OCI-LY1 (cell line): ENCODE measurements at regions not wholly inside any gene's neighbourhood (a gene's known extent, or its start where the extent isn't known, plus 50 kb on each side); places are given as distances from the start of the nearest gene placed in this dataset.
"Not testable (repeated sequence)": the region's sequence is repeated elsewhere in the genome, so short reads cannot be mapped to it uniquely, and the experiment has no call there.

Experiments
- H2AFZ ChIP-seq: fragments of 200-600 bp; sonication (generic), shearing (Covaris generic); 2 replicates; pipeline ENCODE4 v1.6.0; 2014; ENCODE audit warnings: antibody characterized with exemption, mild to moderate bottlenecking, low read length
- H3F3A ChIP-seq: fragments of 200-600 bp; sonication (generic), shearing (Covaris generic); 2 replicates; pipeline ENCODE4 v1.6.0; 2014; ENCODE audit warnings: mild to moderate bottlenecking, antibody characterized with exemption, low read length, moderate library complexity; ENCODE audit not compliant: insufficient read depth
- H3K27ac ChIP-seq: fragments of 200-600 bp; sonication (generic); 2 replicates; pipeline ENCODE4 v1.5.1; 2014; ENCODE audit warnings: low read length, mixed run types, mild to moderate bottlenecking, low read depth; ENCODE audit not compliant: poor library complexity, severe bottlenecking
- H3K27me3 ChIP-seq: fragments of 200-600 bp; sonication (generic); 2 replicates; pipeline ENCODE4 v1.6.0; 2014; ENCODE audit warnings: antibody characterized with exemption, mild to moderate bottlenecking, low read length, moderate library complexity; ENCODE audit not compliant: insufficient read depth
- H3K36me3 ChIP-seq: fragments of 200-600 bp; sonication (generic); 2 replicates; pipeline ENCODE4 v1.6.1; 2014; ENCODE audit warnings: mild to moderate bottlenecking, antibody characterized with exemption, low read length, moderate library complexity, mixed read lengths; ENCODE audit not compliant: insufficient read depth
- H3K4me1 ChIP-seq: fragments of 200-600 bp; sonication (generic); 2 replicates; pipeline ENCODE4 v1.5.1; 2014; ENCODE audit warnings: mild to moderate bottlenecking, low read length, moderate library complexity; ENCODE audit not compliant: insufficient read depth, severe bottlenecking
- H3K4me2 ChIP-seq: fragments of 200-600 bp; sonication (generic), shearing (Covaris generic); 2 replicates; pipeline ENCODE4 v1.6.1; 2014; ENCODE audit warnings: low read length
- H3K4me3 ChIP-seq: fragments of 200-600 bp; sonication (generic); 2 replicates; pipeline ENCODE4 v1.5.1; 2014; ENCODE audit warnings: low read length, low read depth, mild to moderate bottlenecking, mixed read lengths; ENCODE audit not compliant: poor library complexity, severe bottlenecking
- H3K79me2 ChIP-seq: fragments of 200-600 bp; shearing (Covaris generic); 2 replicates; pipeline ENCODE4 v1.6.1; 2016; ENCODE audit warnings: mixed run types, low read length, mixed read lengths; ENCODE audit not compliant: insufficient read depth
- H3K9ac ChIP-seq: fragments of 200-600 bp; sonication (generic), shearing (Covaris generic); 2 replicates; pipeline ENCODE4 v1.6.1; 2014; ENCODE audit warnings: mild to moderate bottlenecking, low read length, mixed read lengths
- H3K9me2 ChIP-seq: fragments of 200-600 bp; sonication (generic), shearing (Covaris generic); 2 replicates; pipeline ENCODE4 v1.6.1; 2014; ENCODE audit warnings: low read depth, mild to moderate bottlenecking, low read length, mixed read lengths
- H3K9me3 ChIP-seq: fragments of 200-600 bp; shearing (Covaris generic); 2 replicates; pipeline ENCODE4 v1.6.1; 2014; ENCODE audit warnings: low read length, mixed read lengths
- H4K20me1 ChIP-seq: fragments of 200-600 bp; sonication (generic), shearing (Covaris generic); 2 replicates; pipeline ENCODE4 v1.6.0; 2016; ENCODE audit warnings: mild to moderate bottlenecking, low read length; ENCODE audit not compliant: insufficient read depth
- EZH2 ChIP-seq: fragments of 200-600 bp; sonication (generic), shearing (Covaris generic); IDR thresholded peaks from 2 replicates; pipeline ENCODE4 v1.8.0; 2017; ENCODE audit warnings: borderline replicate concordance, mixed run types, mild to moderate bottlenecking, antibody characterized with exemption, low read length, moderate library complexity, mixed read lengths
- TF ChIP-seq, protein P1 (sequence below): fragments of 200-600 bp; sonication (generic), shearing (Covaris generic); IDR thresholded peaks from 2 replicates; pipeline ENCODE4 v1.5.1; 2017; ENCODE audit warnings: mild to moderate bottlenecking, antibody characterized with exemption, low read length, moderate library complexity, mixed read lengths

DNA sequence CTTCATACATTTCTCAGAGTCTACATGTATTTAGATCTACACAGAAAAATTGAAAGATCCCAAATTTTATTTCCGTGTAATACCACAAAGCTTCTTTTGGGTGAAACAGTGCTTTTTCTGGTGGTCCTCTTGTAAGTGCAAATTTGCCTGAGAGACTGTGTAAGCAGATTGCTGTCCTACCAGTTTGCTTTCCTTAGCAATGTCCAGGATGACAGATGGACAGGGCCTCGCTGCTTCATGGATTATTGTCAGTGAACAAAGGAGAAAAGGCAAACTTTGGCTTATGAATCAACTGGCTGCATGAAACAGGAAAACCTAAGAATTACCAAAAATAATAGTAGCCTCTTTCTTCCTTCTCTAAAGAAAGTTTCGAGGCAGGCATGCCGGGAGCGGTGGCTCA, 82.6 kb upstream of the UBE2E1 start:
- Histone ChIP-seq H3F3A (no peaks in the 10 kb centered on the region), H3K9me2 (no peaks in the 10 kb centered on the region), H3K9me3 (no peaks in the 10 kb centered on the region), H4K20me1 (no peaks in the 10 kb centered on the region), H3K4me1 (no peaks in the 10 kb centered on the region), H2AFZ (no peak overlapping the region), H3K9ac (no peak overlapping the region), H3K36me3 (no peaks in the 10 kb centered on the region), H3K27ac (no peak overlapping the region), H3K4me3 (no peak overlapping the region), H3K27me3 (no peaks in the 10 kb centered on the region), H3K4me2 (no peak overlapping the region), H3K79me2 (no peaks in the 10 kb centered on the region)
- TF ChIP-seq, protein P1, sequence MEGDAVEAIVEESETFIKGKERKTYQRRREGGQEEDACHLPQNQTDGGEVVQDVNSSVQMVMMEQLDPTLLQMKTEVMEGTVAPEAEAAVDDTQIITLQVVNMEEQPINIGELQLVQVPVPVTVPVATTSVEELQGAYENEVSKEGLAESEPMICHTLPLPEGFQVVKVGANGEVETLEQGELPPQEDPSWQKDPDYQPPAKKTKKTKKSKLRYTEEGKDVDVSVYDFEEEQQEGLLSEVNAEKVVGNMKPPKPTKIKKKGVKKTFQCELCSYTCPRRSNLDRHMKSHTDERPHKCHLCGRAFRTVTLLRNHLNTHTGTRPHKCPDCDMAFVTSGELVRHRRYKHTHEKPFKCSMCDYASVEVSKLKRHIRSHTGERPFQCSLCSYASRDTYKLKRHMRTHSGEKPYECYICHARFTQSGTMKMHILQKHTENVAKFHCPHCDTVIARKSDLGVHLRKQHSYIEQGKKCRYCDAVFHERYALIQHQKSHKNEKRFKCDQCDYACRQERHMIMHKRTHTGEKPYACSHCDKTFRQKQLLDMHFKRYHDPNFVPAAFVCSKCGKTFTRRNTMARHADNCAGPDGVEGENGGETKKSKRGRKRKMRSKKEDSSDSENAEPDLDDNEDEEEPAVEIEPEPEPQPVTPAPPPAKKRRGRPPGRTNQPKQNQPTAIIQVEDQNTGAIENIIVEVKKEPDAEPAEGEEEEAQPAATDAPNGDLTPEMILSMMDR: no peak
- no peak for TF ChIP-seq EZH2

DNA sequence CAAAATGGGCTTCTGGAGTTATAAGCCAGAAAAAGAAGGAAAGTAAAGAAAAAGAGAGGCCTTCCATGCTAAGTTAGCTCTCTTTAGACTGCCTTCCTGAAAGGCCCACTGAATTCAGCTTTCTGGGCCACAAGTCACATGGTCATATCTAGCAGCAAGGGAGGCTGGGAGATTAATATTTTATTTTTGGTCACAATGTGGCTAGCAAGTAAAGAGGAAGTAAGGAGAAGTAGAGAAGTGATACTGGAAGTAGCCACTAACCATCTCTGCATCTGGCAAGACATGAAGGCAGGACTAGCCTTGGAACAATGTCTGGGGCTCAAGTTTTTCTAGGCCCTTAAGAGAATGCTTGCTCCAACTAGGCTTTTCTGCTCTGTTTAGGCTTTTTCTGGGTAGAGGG, 81.8 kb upstream of the UBE2E1 start:
- Histone ChIP-seq H2AFZ (no peak overlapping the region), H3K27ac (no peak overlapping the region), H3K9ac (no peak overlapping the region), H4K20me1 (no peaks in the 10 kb centered on the region), H3K9me2 (no peaks in the 10 kb centered on the region), H3K9me3 (no peaks in the 10 kb centered on the region), H3F3A (no peaks in the 10 kb centered on the region), H3K79me2 (no peaks in the 10 kb centered on the region), H3K4me3 (no peak overlapping the region), H3K4me2 (no peak overlapping the region), H3K36me3 (no peaks in the 10 kb centered on the region), H3K27me3 (no peaks in the 10 kb centered on the region), H3K4me1 (no peaks in the 10 kb centered on the region)
- no peak for TF ChIP-seq EZH2

DNA sequence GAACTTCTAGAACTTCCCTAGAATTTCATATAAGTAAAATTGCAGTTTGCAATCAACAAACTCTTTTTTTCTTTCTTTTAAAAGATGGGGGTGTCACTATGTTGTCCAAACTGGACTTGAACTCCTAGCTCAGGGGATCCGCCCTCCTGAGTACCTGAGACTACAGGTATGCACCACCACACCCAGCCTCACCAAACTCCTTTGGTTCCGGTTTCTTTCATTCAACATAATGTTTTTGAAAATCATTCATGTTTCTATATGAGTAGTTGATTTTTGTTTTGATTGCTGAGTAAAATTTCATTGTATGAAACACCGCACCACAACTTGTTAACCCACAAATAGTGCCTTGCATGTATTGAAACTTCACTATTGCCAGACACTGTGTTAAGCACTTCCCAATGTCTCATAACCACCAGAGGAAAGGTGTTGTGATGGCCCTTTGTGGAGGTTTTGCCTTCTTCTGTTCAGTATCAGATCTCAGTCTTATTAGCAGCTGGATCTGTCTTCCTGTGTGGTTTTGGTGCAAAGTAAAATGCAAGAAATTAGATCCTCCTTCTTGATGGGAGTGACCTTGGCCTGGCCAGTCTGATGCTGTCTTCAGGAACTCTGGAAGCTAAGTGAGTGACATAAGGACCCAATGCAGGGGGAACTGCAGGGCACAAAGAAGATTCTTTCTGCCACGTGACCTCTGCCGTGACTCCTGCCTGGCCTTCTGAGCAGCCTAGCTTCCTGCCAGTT, 78.8 kb upstream of the UBE2E1 start:
- H3K4me1 ChIP-seq: no peaks in the 10 kb centered on the region
- H3K27me3 ChIP-seq: no peaks in the 10 kb centered on the region
- H3K27ac ChIP-seq: no peak overlapping the region
- no peak overlapping the region for H3K4me3 ChIP-seq
- TF ChIP-seq EZH2: no peak
- TF ChIP-seq, protein P1: no peak
- H3K36me3 ChIP-seq: no peaks in the 10 kb centered on the region
- no peak overlapping the region for H3K4me2 ChIP-seq
- H3K9me3 ChIP-seq: no peaks in the 10 kb centered on the region
- H3K79me2 ChIP-seq: no peaks in the 10 kb centered on the region
- no peak overlapping the region for H2AFZ ChIP-seq
- H3K9me2 ChIP-seq: no peaks in the 10 kb centered on the region
- H3F3A ChIP-seq: no peaks in the 10 kb centered on the region
- H3K9ac ChIP-seq: no peak overlapping the region
- H4K20me1 ChIP-seq: no peaks in the 10 kb centered on the region

DNA sequence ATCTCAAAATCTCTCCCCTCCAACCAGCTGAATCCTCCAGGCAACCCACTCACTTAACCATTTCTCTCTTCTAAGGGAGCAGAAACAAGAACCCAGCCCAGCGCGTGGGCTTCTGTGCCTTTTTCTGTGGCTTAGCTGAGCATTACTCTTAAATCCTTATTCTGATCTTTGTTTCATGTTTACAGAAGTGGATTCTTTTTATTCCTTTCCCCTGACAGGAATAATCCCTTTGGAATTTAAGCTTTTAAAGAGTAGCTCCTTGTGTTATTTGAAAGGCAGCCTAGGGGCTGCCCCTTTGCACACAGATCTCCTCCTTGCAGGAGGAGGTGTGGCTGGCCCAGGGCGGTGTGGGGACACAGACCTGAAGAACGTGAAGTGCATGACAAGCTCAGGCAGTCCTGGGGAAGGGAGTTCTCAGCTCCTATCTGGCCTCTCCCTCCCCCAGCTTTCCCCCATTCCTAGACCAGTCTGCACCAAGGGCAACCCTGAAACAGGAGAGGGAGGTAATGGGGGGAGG, 77.1 kb upstream of the UBE2E1 start:
- no peak overlapping the region for H2AFZ ChIP-seq
- no peak overlapping the region for H3K4me2 ChIP-seq
- H3K9me3 ChIP-seq: no peaks in the 10 kb centered on the region
- H3K36me3 ChIP-seq: no peaks in the 10 kb centered on the region
- no peaks in the 10 kb centered on the region for H3K4me1 ChIP-seq
- H3K79me2 ChIP-seq: no peaks in the 10 kb centered on the region
- H3F3A ChIP-seq: no peaks in the 10 kb centered on the region
- H3K27me3 ChIP-seq: no peaks in the 10 kb centered on the region
- H3K27ac ChIP-seq: no peak overlapping the region
- no peaks in the 10 kb centered on the region for H4K20me1 ChIP-seq
- no peak overlapping the region for H3K9ac ChIP-seq
- H3K4me3 ChIP-seq: no peak overlapping the region
- TF ChIP-seq, protein P1: no peak
- no peak for TF ChIP-seq EZH2
- H3K9me2 ChIP-seq: no peaks in the 10 kb centered on the region

DNA sequence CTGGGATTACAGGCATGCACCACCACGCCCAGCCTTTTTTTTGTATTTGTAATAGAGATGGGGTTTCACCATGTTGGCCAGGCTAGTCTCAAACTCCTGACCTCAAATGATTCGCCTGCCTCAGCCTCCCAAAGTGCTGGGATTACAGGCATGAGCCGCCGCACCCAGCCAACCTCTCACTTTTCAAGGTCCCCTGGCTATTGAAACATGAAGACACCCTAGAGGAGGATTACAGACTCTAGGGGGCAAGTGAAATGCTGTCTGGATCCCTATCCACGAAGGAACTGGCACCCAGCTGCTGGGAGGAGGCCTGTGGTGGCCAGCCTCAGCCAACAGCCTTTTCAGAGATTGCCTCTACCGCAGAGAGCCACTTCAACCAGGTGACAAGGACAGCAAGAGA, 76.4 kb upstream of the UBE2E1 start:
- not testable (repeated sequence) for H3K4me2 ChIP-seq, H3K4me1 ChIP-seq, H3K9me3 ChIP-seq, H4K20me1 ChIP-seq, H2AFZ ChIP-seq, H3K79me2 ChIP-seq, H3F3A ChIP-seq, H3K36me3 ChIP-seq, H3K27ac ChIP-seq, H3K9me2 ChIP-seq, H3K9ac ChIP-seq, H3K4me3 ChIP-seq, H3K27me3 ChIP-seq
